ENCODE measurements at regions not wholly inside any gene's neighbourhood (a gene's known extent, or its start where the extent isn't known, plus 50 kb on each side); places are given as distances from the start of the nearest gene placed in this dataset.

GRCh38 chrX:5324546-5324945, 904.1 kb downstream of the NLGN4X start:
- TF ChIP-seq CTCF (IDR thresholded peaks at IDR 0.05; ENCODE audit: unreplicated experiment): no peak
- intact Hi-C loops (cut with micrococcal nuclease; ENCODE audit: unreplicated experiment): no loop called here
- Mint-ChIP-seq H3K9me3 (ENCODE audit: low read depth, unreplicated experiment) (peaks cover 6% of the 10 kb centered on the region), H3K4me1 (ENCODE audit: low read depth, unreplicated experiment) (no peaks in the 10 kb centered on the region), H3K27ac (ENCODE audit: unreplicated experiment) (no peak overlapping the region), H3K4me3 (ENCODE audit: low read depth, unreplicated experiment) (no peak overlapping the region), H3K36me3 (ENCODE audit: insufficient read depth, unreplicated experiment) (no peaks in the 10 kb centered on the region), H3K27me3 (ENCODE audit: unreplicated experiment) (no peaks in the 10 kb centered on the region)
- BruUV-seq (replicated peaks): no TSS peak
- DNase-seq: no peak
- CTCF ChIA-PET: no interaction called here

- Mint-ChIP-seq H3K27me3 (ENCODE audit: unreplicated experiment) (no peaks in the 10 kb centered on the region), H3K4me1 (ENCODE audit: low read depth, unreplicated experiment) (no peaks in the 10 kb centered on the region), H3K9me3 (ENCODE audit: low read depth, unreplicated experiment) (peaks cover 4% of the 10 kb centered on the region), H3K4me3 (ENCODE audit: low read depth, unreplicated experiment) (no peak overlapping the region), H3K36me3 (ENCODE audit: insufficient read depth, unreplicated experiment) (no peaks in the 10 kb centered on the region), H3K27ac (ENCODE audit: unreplicated experiment) (no peak overlapping the region)
- DNase-seq: no peak
- no TSS peak for BruUV-seq (replicated peaks)
- CTCF ChIA-PET: no interaction called here
- TF ChIP-seq CTCF (IDR thresholded peaks at IDR 0.05; ENCODE audit: unreplicated experiment): no peak
- intact Hi-C loops (cut with micrococcal nuclease; ENCODE audit: unreplicated experiment): no loop called here
Observed at GRCh38 chrX:5314148-5314547, 914.5 kb downstream of the NLGN4X start.

- Mint-ChIP-seq H3K4me3 (ENCODE audit: low read depth, unreplicated experiment) (no peak overlapping the region), H3K36me3 (ENCODE audit: insufficient read depth, unreplicated experiment) (no peaks in the 10 kb centered on the region), H3K27me3 (ENCODE audit: unreplicated experiment) (no peaks in the 10 kb centered on the region), H3K27ac (ENCODE audit: unreplicated experiment) (no peak overlapping the region), H3K4me1 (ENCODE audit: low read depth, unreplicated experiment) (no peaks in the 10 kb centered on the region), H3K9me3 (ENCODE audit: low read depth, unreplicated experiment) (no peaks in the 10 kb centered on the region)
- CTCF ChIA-PET: no interaction called here
- DNase-seq: no peak
- no TSS peak for BruUV-seq (replicated peaks)
- TF ChIP-seq CTCF (IDR thresholded peaks at IDR 0.05; ENCODE audit: unreplicated experiment): no peak
- intact Hi-C loops (cut with micrococcal nuclease; ENCODE audit: unreplicated experiment): no loop called here
Observed at GRCh38 chrX:5307416-5307815, 921.3 kb downstream of the NLGN4X start.

- no peaks in the 10 kb centered on the region for H3K36me3 Mint-ChIP-seq (ENCODE audit: insufficient read depth, unreplicated experiment)
- CTCF ChIA-PET: no interaction called here
- no TSS peak for BruUV-seq (replicated peaks)
- no peak overlapping the region for H3K4me3 Mint-ChIP-seq (ENCODE audit: low read depth, unreplicated experiment)
- no peaks in the 10 kb centered on the region for H3K27me3 Mint-ChIP-seq (ENCODE audit: unreplicated experiment)
- DNase-seq: no peak
- intact Hi-C loops (cut with micrococcal nuclease; ENCODE audit: unreplicated experiment): no loop called here
- no peak for TF ChIP-seq CTCF (IDR thresholded peaks at IDR 0.05; ENCODE audit: unreplicated experiment)
- no peaks in the 10 kb centered on the region for H3K9me3 Mint-ChIP-seq (ENCODE audit: low read depth, unreplicated experiment)
- no peaks in the 10 kb centered on the region for H3K4me1 Mint-ChIP-seq (ENCODE audit: low read depth, unreplicated experiment)
- H3K27ac Mint-ChIP-seq (ENCODE audit: unreplicated experiment): no peak overlapping the region
Observed at GRCh38 chrX:5306654-5307121, 922.0 kb downstream of the NLGN4X start.

GRCh38 chrX:5305452-5305851, 923.2 kb downstream of the NLGN4X start:
- Mint-ChIP-seq H3K4me1 (ENCODE audit: low read depth, unreplicated experiment) (no peaks in the 10 kb centered on the region), H3K9me3 (ENCODE audit: low read depth, unreplicated experiment) (no peaks in the 10 kb centered on the region)

More at GRCh38 chrX:5305452-5305851, 923.2 kb downstream of the NLGN4X start:
- no peak for TF ChIP-seq CTCF (IDR thresholded peaks at IDR 0.05; ENCODE audit: unreplicated experiment)
- H3K27ac Mint-ChIP-seq (ENCODE audit: unreplicated experiment): no peak overlapping the region
- no TSS peak for BruUV-seq (replicated peaks)
- H3K4me3 Mint-ChIP-seq (ENCODE audit: low read depth, unreplicated experiment): no peak overlapping the region
- H3K36me3 Mint-ChIP-seq (ENCODE audit: insufficient read depth, unreplicated experiment): no peaks in the 10 kb centered on the region
- intact Hi-C loops (cut with micrococcal nuclease; ENCODE audit: unreplicated experiment): no loop called here
- H3K27me3 Mint-ChIP-seq (ENCODE audit: unreplicated experiment): no peaks in the 10 kb centered on the region
- CTCF ChIA-PET: no interaction called here
- DNase-seq: no peak

Measured in Calu3 (cell line).